K562 (cell line): ENCODE measurements at regions not wholly inside any gene's neighbourhood (a gene's known extent, or its start where the extent isn't known, plus 50 kb on each side); places are given as distances from the start of the nearest gene placed in this dataset.

ENCODE experiments used
- ATAC-seq: fragments of 200-7000 bp; cut with Tn5 transposase; 3 replicates; pipeline ENCODE4 v1.9.1; 2020; ENCODE audit warnings: moderate library complexity
- BruUV-seq: library from RNA; stranded (reverse); fragments of 400-500 nt; replicated peaks from 2 replicates; lab custom pipeline; 2021; lab: Mats Ljungman, UMichigan
- CTCF ChIA-PET: fragments of 300-600 bp; formaldehyde crosslinking; extraction: SDS; loops from one replicate; lab custom pipeline; 2021; ENCODE audit warnings: low intra/inter-chr PET ratio; lab: Yijun Ruan, JAX
- POLR2A ChIA-PET: fragments of 300-600, 350-650 bp; sonication (Branson Sonifier 250); formaldehyde crosslinking; extraction: SDS; loops from one replicate; lab custom pipeline; 2021; ENCODE audit warnings: antibody characterized with exemption, inconsistent platforms; lab: Yijun Ruan, JAX
- DNase-seq, 4 experiments: peaks; one replicate each; pipeline versions ENCODE4 v3.0.0 to v3.0.0-alpha.2; 2011 to 2018; ENCODE audit warnings: low spot score in 3 of 4, mixed read lengths in 3 of 4; ENCODE audit errors: extremely low read depth in 1 of 4
- FAIRE-seq: peaks from 2 replicates; lab custom pipeline; 2011; peaks lifted over from hg19 to GRCh38; lab: Jason Lieb, UNC
- H2AFZ ChIP-seq: 2 replicates; pipeline ENCODE4 v1.6.0; 2011; ENCODE audit warnings: low read depth, low read length, control low read depth, inconsistent platforms
- H3K27ac ChIP-seq: fragments of 200-600 bp; 3 replicates; pipeline ENCODE4 v1.8.0; 2011; ENCODE audit warnings: low read depth, mild to moderate bottlenecking, control low read depth, inconsistent platforms, low read length, moderate library complexity, mixed read lengths; ENCODE audit errors: extremely low read depth
- H3K27me3 ChIP-seq, 2 experiments: fragments of 300-600 bp in 1 of 2; 2 replicates in 1 of 2; 3 replicates in 1 of 2; pipeline versions ENCODE4 v1.6.0 to v1.8.0; 2011; ENCODE audit warnings: inconsistent platforms in 2 of 2, low read length in 2 of 2, mild to moderate bottlenecking in 1 of 2, mixed read lengths in 1 of 2, moderate library complexity in 1 of 2; ENCODE audit not compliant: control insufficient read depth in 2 of 2, insufficient read depth in 2 of 2
- H3K36me3 ChIP-seq: fragments of 300-600 bp; 3 replicates; pipeline ENCODE4 v1.8.0; 2011; ENCODE audit warnings: mild to moderate bottlenecking, low read length, inconsistent platforms; ENCODE audit not compliant: control insufficient read depth, insufficient read depth
- H3K4me1 ChIP-seq, 2 experiments: fragments of 200-600 bp in 1 of 2; replicated peaks in 1 of 2; 2 replicates in 1 of 2; 3 replicates in 1 of 2; pipeline versions ENCODE4 v1.5.1 to v1.8.0; 2011; ENCODE audit warnings: inconsistent platforms in 2 of 2, low read length in 2 of 2, mild to moderate bottlenecking in 1 of 2, mixed read lengths in 1 of 2, moderate library complexity in 1 of 2; ENCODE audit not compliant: control insufficient read depth in 2 of 2, insufficient read depth in 2 of 2
- H3K4me2 ChIP-seq: 2 replicates; pipeline ENCODE4 v1.6.1; 2011; ENCODE audit warnings: low read length, control low read depth, inconsistent platforms, mixed read lengths; ENCODE audit not compliant: insufficient read depth
- H3K4me3 ChIP-seq: fragments of 200-600 bp; sonication (generic), shearing (Covaris generic); 2 replicates; pipeline ENCODE4 v1.5.1; 2016; ENCODE audit warnings: control low read depth, inconsistent platforms
- H3K79me2 ChIP-seq: fragments of 200-600 bp; 3 replicates; pipeline ENCODE4 v1.8.0; 2011; ENCODE audit warnings: low read length, inconsistent platforms; ENCODE audit not compliant: control insufficient read depth, insufficient read depth
- H3K9ac ChIP-seq, 2 experiments: 2 replicates each; pipeline versions ENCODE4 v1.6.0 to v1.6.1; 2011; ENCODE audit warnings: low read depth in 2 of 2, low read length in 2 of 2, control low read depth in 1 of 2, inconsistent platforms in 1 of 2, mild to moderate bottlenecking in 1 of 2, mixed read lengths in 1 of 2; ENCODE audit not compliant: insufficient read depth in 1 of 2
- H3K9me1 ChIP-seq: one replicate; pipeline ENCODE4 v1.6.0; 2011; ENCODE audit warnings: inconsistent platforms, mild to moderate bottlenecking, low read length, moderate library complexity; ENCODE audit not compliant: control insufficient read depth, insufficient read depth
- H3K9me3 ChIP-seq: replicated peaks from 2 replicates; pipeline ENCODE4 v1.5.1; 2011; ENCODE audit warnings: low read depth, low read length, inconsistent platforms; ENCODE audit not compliant: control insufficient read depth, insufficient read depth
- H4K20me1 ChIP-seq: replicated peaks from 2 replicates; pipeline ENCODE4 v1.6.1; 2011; ENCODE audit warnings: low read length, inconsistent platforms, mixed read lengths; ENCODE audit not compliant: control insufficient read depth, insufficient read depth
- CHD1 ChIP-seq: fragments of 200-600 bp; sonication (generic); IDR thresholded peaks from one replicate; pipeline ENCODE4 v1.6.1; 2012; ENCODE audit warnings: mild to moderate bottlenecking, moderate library complexity, low read length, inconsistent platforms
- EP300 ChIP-seq: IDR thresholded peaks from 2 replicates; pipeline ENCODE4 v1.6.1; 2012; ENCODE audit warnings: low read length, improper control_type of control experiment
- SMARCB1 ChIP-seq: IDR thresholded peaks from 2 replicates; pipeline ENCODE4 v1.6.1; 2011; ENCODE audit warnings: improper control_type of control experiment, low read depth; ENCODE audit not compliant: insufficient read length
- SPI1 ChIP-seq: IDR thresholded peaks from 2 replicates; pipeline ENCODE4 v1.6.1; 2011; ENCODE audit warnings: low read depth, low read length, control low read depth, borderline replicate concordance
- TBP ChIP-seq: optimal IDR thresholded peaks from 2 replicates; pipeline ENCODE3; 2011; ENCODE audit warnings: low read depth, low read length, improper control_type of control experiment
- ZFX ChIP-seq: sonication (generic); formaldehyde crosslinking; IDR thresholded peaks from 2 replicates; pipeline ENCODE4 v1.8.0; 2022; ENCODE audit warnings: mild to moderate bottlenecking, missing genetic modification reagents, moderate library complexity
- ZNF431 ChIP-seq: sonication (generic); formaldehyde crosslinking; IDR thresholded peaks from 2 replicates; pipeline ENCODE4 v1.8.0; 2022; ENCODE audit warnings: mild to moderate bottlenecking, missing genetic modification reagents
- WGBS: fragments of 100-300 bp; shearing (Covaris generic); methylation state at CpG from one replicate; pipeline ENCODE4 v1.1.6; 2016; ENCODE audit warnings: low coverage, mixed read lengths; ENCODE audit not compliant: insufficient coverage; ENCODE audit errors: missing lambda C conversion rate; 5-methylcytosine and 5-hydroxymethylcytosine counted together
- in situ Hi-C: fragments of 300-500 bp; cut with MboI; formaldehyde crosslinking; loops from 4 replicates; pipeline ENCODE4 v1.15.0; 2018; ENCODE audit warnings: inconsistent platforms, mixed read lengths
- intact Hi-C: fragments of 100-400 bp; cut with micrococcal nuclease; formaldehyde crosslinking; loops from 2 replicates; pipeline ENCODE4 v1.14.2; 2022
- TF ChIP-seq, protein P1 (sequence below): sonication (generic); formaldehyde crosslinking; IDR thresholded peaks from 2 replicates; pipeline ENCODE4 v1.5.0; 2020; ENCODE audit warnings: missing genetic modification reagents
- TF ChIP-seq, protein P2 (sequence below): fragments of 450-650 bp; formaldehyde crosslinking; IDR thresholded peaks from 2 replicates; pipeline ENCODE4 v1.4.0; 2020; ENCODE audit warnings: mild to moderate bottlenecking, mixed read lengths
- TF ChIP-seq, protein P3 (sequence below): fragments of 450-650 bp; IDR thresholded peaks from 2 replicates; pipeline ENCODE4 v1.6.1; 2016; ENCODE audit warnings: low read depth

DNA sequence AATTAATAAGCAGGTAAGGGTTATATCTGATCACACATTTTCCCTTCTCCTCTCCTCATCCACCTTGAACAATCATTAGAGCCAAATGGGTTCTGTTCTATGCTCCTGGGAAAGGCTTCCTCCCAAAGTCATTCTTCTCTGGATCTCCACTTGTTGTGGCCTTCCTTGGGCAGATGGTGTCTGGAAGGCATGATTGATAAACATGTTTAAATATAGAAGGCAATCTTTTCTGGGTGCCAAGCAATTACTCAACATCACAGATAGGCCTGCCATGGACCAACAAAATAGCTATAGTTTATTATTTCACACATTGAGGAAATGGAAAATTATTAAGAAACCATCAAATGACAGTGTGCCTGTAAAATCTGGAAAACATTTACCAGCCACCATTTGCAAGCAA, 73.5 kb downstream of the KCNA4 start (continued):
- no peak for TF ChIP-seq TBP
- TF ChIP-seq, protein P1, sequence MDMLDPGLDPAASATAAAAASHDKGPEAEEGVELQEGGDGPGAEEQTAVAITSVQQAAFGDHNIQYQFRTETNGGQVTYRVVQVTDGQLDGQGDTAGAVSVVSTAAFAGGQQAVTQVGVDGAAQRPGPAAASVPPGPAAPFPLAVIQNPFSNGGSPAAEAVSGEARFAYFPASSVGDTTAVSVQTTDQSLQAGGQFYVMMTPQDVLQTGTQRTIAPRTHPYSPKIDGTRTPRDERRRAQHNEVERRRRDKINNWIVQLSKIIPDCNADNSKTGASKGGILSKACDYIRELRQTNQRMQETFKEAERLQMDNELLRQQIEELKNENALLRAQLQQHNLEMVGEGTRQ (CRISPR knock-in tag) = no peak
- TF ChIP-seq SMARCB1 = no peak
- no peak for TF ChIP-seq CHD1

DNA sequence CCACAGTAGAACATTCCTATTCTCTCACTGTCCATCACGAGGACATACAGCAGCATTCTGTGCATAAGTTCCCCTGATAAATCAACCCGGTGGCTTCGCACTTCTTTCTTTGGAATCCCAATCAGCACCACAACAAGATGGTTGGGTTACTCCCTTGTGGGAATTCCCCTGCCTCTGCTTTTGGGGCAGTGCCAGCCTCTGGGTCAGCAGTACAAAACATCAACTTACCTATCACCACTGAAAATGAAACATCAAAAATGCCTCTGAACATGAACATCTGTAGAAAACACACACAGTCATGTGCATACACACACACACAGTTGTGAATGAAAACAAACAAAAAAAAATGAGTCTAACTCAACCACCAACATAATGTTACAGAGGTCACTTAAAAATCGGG, 79.3 kb downstream of the KCNA4 start:
- Histone ChIP-seq H3K27me3 (no peaks in the 10 kb centered on the region), H3K27ac (no peak overlapping the region), H3K4me3 (no peak overlapping the region), H3K9me3 (no peaks in the 10 kb centered on the region), H3K9ac (no peak overlapping the region), H4K20me1 (no peaks in the 10 kb centered on the region), H3K4me1 (no peaks in the 10 kb centered on the region), H3K9me1 (no peaks in the 10 kb centered on the region), H3K79me2 (no peaks in the 10 kb centered on the region), H2AFZ (no peak overlapping the region), H3K4me2 (no peak overlapping the region), H3K36me3 (no peaks in the 10 kb centered on the region)
- ATAC-seq (no peak), FAIRE-seq (no peak), DNase-seq (no peak)
- intact Hi-C loops = no loop called here
- BruUV-seq = no TSS peak
- ChIA-PET CTCF (no interaction called here), POLR2A (interaction anchor here (0.7 kb wide), 1 partner anchor 127 kb away, joined by 3 read pairs; no protein-coding TSS in a partner anchor)
- in situ Hi-C loops = no loop called here
- WGBS = 0% methylated on average over 4 of the region's 4 CpGs
- no peak for TF ChIP-seq ZFX (CRISPR knock-in tag)
- TF ChIP-seq SPI1 = no peak
- TF ChIP-seq SMARCB1 = no peak
- TF ChIP-seq ZNF431 (CRISPR knock-in tag) = no peak
- TF ChIP-seq, protein P2, sequence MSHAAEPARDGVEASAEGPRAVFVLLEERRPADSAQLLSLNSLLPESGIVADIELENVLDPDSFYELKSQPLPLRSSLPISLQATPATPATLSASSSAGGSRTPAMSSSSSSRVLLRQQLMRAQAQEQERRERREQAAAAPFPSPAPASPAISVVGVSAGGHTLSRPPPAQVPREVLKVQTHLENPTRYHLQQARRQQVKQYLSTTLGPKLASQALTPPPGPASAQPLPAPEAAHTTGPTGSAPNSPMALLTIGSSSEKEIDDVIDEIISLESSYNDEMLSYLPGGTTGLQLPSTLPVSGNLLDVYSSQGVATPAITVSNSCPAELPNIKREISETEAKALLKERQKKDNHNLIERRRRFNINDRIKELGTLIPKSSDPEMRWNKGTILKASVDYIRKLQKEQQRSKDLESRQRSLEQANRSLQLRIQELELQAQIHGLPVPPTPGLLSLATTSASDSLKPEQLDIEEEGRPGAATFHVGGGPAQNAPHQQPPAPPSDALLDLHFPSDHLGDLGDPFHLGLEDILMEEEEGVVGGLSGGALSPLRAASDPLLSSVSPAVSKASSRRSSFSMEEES (CRISPR knock-in tag) = no peak
- TF ChIP-seq EP300 = no peak
- TF ChIP-seq, protein P3, sequence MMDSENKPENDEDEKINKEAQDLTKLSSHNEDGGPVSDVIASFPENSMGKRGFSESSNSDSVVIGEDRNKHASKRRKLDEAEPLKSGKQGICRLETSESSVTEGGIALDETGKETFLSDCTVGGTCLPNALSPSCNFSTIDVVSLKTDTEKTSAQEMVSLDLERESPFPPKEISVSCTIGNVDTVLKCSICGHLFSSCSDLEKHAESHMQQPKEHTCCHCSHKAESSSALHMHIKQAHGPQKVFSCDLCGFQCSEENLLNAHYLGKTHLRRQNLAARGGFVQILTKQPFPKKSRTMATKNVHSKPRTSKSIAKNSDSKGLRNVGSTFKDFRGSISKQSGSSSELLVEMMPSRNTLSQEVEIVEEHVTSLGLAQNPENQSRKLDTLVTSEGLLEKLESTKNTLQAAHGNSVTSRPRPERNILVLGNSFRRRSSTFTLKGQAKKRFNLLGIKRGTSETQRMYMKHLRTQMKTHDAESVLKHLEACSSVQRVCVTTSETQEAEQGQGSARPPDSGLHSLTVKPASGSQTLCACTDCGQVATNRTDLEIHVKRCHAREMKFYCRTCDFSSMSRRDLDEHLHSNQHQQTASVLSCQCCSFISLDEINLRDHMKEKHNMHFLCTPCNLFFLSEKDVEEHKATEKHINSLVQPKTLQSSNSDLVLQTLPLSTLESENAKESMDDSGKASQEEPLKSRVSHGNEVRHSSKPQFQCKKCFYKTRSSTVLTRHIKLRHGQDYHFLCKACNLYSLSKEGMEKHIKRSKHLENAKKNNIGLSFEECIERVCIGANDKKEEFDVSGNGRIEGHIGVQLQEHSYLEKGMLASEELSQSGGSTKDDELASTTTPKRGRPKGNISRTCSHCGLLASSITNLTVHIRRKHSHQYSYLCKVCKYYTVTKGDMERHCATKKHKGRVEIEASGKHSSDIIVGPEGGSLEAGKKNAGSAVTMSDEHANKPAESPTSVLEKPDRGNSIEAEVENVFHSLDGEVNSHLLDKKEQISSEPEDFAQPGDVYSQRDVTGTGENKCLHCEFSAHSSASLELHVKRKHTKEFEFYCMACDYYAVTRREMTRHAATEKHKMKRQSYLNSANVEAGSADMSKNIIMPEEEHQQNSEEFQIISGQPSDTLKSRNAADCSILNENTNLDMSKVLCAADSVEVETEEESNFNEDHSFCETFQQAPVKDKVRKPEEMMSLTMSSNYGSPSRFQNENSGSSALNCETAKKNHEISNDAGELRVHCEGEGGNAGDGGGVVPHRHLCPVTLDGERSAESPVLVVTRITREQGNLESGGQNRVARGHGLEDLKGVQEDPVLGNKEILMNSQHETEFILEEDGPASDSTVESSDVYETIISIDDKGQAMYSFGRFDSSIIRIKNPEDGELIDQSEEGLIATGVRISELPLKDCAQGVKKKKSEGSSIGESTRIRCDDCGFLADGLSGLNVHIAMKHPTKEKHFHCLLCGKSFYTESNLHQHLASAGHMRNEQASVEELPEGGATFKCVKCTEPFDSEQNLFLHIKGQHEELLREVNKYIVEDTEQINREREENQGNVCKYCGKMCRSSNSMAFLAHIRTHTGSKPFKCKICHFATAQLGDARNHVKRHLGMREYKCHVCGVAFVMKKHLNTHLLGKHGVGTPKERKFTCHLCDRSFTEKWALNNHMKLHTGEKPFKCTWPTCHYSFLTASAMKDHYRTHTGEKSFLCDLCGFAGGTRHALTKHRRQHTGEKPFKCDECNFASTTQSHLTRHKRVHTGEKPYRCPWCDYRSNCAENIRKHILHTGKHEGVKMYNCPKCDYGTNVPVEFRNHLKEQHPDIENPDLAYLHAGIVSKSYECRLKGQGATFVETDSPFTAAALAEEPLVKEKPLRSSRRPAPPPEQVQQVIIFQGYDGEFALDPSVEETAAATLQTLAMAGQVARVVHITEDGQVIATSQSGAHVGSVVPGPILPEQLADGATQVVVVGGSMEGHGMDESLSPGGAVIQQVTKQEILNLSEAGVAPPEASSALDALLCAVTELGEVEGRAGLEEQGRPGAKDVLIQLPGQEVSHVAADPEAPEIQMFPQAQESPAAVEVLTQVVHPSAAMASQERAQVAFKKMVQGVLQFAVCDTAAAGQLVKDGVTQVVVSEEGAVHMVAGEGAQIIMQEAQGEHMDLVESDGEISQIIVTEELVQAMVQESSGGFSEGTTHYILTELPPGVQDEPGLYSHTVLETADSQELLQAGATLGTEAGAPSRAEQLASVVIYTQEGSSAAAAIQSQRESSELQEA = no peak
